ENCODE measurements at regions not wholly inside any gene's neighbourhood (a gene's known extent, or its start where the extent isn't known, plus 50 kb on each side); places are given as distances from the start of the nearest gene placed in this dataset.
"Not testable (repeated sequence)": the region's sequence is repeated elsewhere in the genome, so short reads cannot be mapped to it uniquely, and the experiment has no call there.

DNA sequence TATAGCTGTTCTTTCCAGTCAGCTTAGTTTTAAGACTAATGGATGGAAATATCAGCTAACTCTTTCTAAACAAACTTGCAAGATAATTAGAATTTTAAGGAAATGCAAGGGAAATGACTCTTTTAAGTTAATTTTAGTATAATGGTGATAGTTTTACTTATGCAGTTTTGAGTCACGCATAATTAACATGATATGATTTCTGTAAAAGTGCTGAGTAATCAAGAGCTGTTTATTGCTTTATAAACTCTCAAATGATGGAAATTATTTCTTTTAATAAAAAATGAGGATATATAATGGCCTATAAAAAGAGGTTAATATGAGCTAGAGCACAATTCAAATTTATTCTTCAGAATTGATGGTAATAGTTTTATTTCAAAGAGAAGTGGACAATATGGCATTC lies 385.9 kb downstream of the GLUD2 start:
- no peaks in the 10 kb centered on the region for H3K4me1 Mint-ChIP-seq
- TF ChIP-seq CTCF (conservative IDR thresholded peaks at IDR 0.05), result no peak
- H3K27ac Mint-ChIP-seq (ENCODE audit: unreplicated experiment), result no peak overlapping the region
- peaks cover 7% of the 10 kb centered on the region for H3K9me3 Mint-ChIP-seq
- H3K4me3 Mint-ChIP-seq, result no peak overlapping the region
- no peak for DNase-seq (ENCODE audit: low read depth, low spot score)
- H3K27me3 Mint-ChIP-seq (ENCODE audit: low read depth), result no peaks in the 10 kb centered on the region
- no peaks in the 10 kb centered on the region for H3K36me3 Mint-ChIP-seq (ENCODE audit: low read depth)

DNA sequence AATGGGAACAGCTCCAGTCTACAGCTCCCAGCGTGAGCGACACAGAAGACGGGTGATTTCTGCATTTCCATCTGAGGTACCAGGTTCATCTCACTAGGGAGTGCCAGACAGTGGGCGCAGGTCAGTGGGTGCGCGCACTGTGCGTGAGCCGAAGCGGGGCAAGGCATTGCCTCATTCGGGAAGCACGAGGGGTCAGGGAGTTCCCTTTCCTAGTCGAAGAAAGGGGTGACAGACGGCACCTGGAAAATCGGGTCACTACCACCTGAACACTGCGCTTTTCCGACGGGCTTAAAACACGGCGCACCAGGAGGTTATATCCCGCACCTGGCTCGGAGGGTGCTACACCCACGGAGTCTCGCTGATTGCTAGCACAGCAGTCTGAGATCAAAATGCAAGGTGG lies 390.3 kb downstream of the GLUD2 start:
- H3K27me3 Mint-ChIP-seq (ENCODE audit: low read depth); H3K9me3 Mint-ChIP-seq; H3K36me3 Mint-ChIP-seq (ENCODE audit: low read depth): not testable (repeated sequence)

DNA sequence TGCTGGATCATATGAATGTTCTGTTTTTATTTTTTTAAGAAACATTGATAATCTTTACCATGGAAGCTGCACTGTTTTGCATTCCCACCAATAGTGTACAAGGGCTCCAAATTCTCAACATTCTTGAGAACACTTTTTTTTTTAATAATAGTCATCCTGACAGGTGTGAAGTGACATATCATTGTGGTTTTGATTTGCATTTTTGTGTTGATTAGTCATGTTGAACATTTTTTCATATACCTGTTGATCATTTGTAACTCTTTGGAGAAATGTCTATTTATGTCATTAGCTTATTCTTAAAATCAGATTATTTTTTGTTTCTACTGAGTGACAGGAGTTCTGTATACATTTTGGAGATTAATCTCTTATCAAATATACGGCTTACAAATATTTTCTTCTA lies 408.5 kb downstream of the GLUD2 start:
- Mint-ChIP-seq H3K27ac (ENCODE audit: unreplicated experiment) (no peak overlapping the region), H3K4me3 (no peak overlapping the region), H3K4me1 (no peaks in the 10 kb centered on the region), H3K27me3 (ENCODE audit: low read depth) (no peaks in the 10 kb centered on the region), H3K36me3 (ENCODE audit: low read depth) (no peaks in the 10 kb centered on the region), H3K9me3 (peaks cover 11% of the 10 kb centered on the region)
- DNase-seq (ENCODE audit: low read depth, low spot score), result no peak
- TF ChIP-seq CTCF (conservative IDR thresholded peaks at IDR 0.05), result no peak

More for the DNA sequence above, 390.3 kb downstream of the GLUD2 start:
- DNase-seq (ENCODE audit: low read depth, low spot score); H3K4me1 Mint-ChIP-seq; H3K27ac Mint-ChIP-seq (ENCODE audit: unreplicated experiment); H3K4me3 Mint-ChIP-seq: not testable (repeated sequence)

DNA sequence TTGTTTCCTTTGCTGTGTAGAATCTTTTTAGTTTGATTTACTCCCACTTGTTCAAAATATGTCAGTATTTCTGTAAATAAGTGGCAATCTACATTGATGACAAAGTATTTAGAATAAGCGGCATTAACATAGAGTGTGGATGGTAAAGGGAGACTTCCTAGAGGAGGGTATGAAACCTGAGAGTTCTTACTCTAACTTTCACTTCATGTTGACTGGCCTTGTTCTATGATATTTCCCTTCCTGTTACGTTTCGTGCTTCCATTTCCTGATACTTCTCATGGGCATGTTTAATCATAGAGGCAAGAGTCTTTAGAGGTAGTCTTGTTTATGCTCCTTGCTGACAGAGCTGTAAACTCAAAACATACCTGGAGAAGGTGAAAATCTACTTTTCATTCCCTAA lies 408.9 kb downstream of the GLUD2 start:
- Mint-ChIP-seq H3K36me3 (ENCODE audit: low read depth) (no peaks in the 10 kb centered on the region), H3K9me3 (peaks cover 10% of the 10 kb centered on the region), H3K27me3 (ENCODE audit: low read depth) (no peaks in the 10 kb centered on the region), H3K4me1 (no peaks in the 10 kb centered on the region), H3K4me3 (no peak overlapping the region), H3K27ac (ENCODE audit: unreplicated experiment) (no peak overlapping the region)
- no peak for TF ChIP-seq CTCF (conservative IDR thresholded peaks at IDR 0.05)
- no peak for DNase-seq (ENCODE audit: low read depth, low spot score)

DNA sequence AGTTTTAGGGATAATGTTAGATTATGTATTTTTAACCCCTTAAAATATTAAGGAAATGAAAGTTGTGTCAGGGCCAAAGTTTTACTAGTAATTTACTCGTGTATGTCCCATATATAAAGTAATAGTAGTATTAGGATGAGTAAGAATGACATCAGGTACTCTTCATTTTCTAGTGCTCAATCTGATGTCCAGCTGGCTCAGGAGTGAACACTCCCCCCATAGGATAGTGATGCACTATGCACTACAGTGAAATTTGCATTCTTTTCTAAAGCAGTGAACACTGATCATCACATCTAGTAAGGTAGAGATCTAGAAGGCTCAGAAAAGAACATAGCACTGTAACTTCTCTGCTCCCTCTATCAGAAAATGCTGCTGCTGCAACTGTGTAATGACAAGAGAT lies 409.7 kb downstream of the GLUD2 start:
- no peak for TF ChIP-seq CTCF (conservative IDR thresholded peaks at IDR 0.05)
- DNase-seq (ENCODE audit: low read depth, low spot score), result no peak
- Mint-ChIP-seq H3K4me1 (no peaks in the 10 kb centered on the region), H3K27ac (ENCODE audit: unreplicated experiment) (no peak overlapping the region), H3K27me3 (ENCODE audit: low read depth) (no peaks in the 10 kb centered on the region), H3K9me3 (peaks cover 10% of the 10 kb centered on the region), H3K36me3 (ENCODE audit: low read depth) (no peaks in the 10 kb centered on the region), H3K4me3 (no peak overlapping the region)

- Mint-ChIP-seq H3K9me3 (peaks cover 11% of the 10 kb centered on the region), H3K27me3 (ENCODE audit: low read depth) (no peaks in the 10 kb centered on the region), H3K4me1 (no peaks in the 10 kb centered on the region), H3K36me3 (ENCODE audit: low read depth) (peaks cover 3% of the 10 kb centered on the region), H3K27ac (ENCODE audit: unreplicated experiment) (no peak overlapping the region), H3K4me3 (no peak overlapping the region)
- no peak for DNase-seq (ENCODE audit: low read depth, low spot score)
- no peak for TF ChIP-seq CTCF (conservative IDR thresholded peaks at IDR 0.05)
Measured at GRCh38 chrX:121479406-121479805, 432.0 kb downstream of the GLUD2 start.

Data from neural crest cell (in vitro differentiated cells).